ENCODE measurements at regions not wholly inside any gene's neighbourhood (a gene's known extent, or its start where the extent isn't known, plus 50 kb on each side); places are given as distances from the start of the nearest gene placed in this dataset.

GRCh38 chr10:101285519-101286070 is 56.3 kb upstream of the LBX1 start:
- DNase-seq = no peak
- ChIA-PET POLR2A (no interaction called here), CTCF (interaction anchor here (0.6 to 12.5 kb wide), 7 partner anchors 8 to 75 kb away, joined by 3 to 87 read pairs (median 4); no protein-coding TSS in a partner anchor)
- H3K27me3 ChIP-seq (replicated peaks in 2 of 5; ENCODE audit: control insufficient read depth in 4 of 5, insufficient read depth in 5 of 5, low read length in 4 of 5) = peaks cover 13 to 87% (median 58%) of the 10 kb centered on the region in 5 experiments
- no peaks in the 10 kb centered on the region for H3K36me3 ChIP-seq (ENCODE audit: control insufficient read depth in 4 of 4, insufficient read depth in 4 of 4, low read length in 3 of 4)
- WGBS (ENCODE audit: insufficient coverage) = 15% methylated on average over 4 of the region's 15 CpGs
- no peak overlapping the region for H3K27ac ChIP-seq (ENCODE audit: insufficient read depth in 1 of 2, low read depth in 1 of 2, low read length in 2 of 2, poor library complexity in 1 of 2, severe bottlenecking in 2 of 2)
- H3K9me3 ChIP-seq (ENCODE audit: control extremely low read depth in 1 of 5, control insufficient read depth in 4 of 5, insufficient read depth in 2 of 5, low read depth in 1 of 5, low read length in 4 of 5) = no peaks in the 10 kb centered on the region
- H3K4me3 ChIP-seq (ENCODE audit: control insufficient read depth in 1 of 7, extremely low read depth in 1 of 7, insufficient read depth in 4 of 7, low read depth in 2 of 7, low read length in 6 of 7) = no peak overlapping the region
- peaks cover 0 to 7% (median 5%) of the 10 kb centered on the region in 4 experiments for H3K4me1 ChIP-seq (ENCODE audit: control extremely low read depth in 1 of 4, control insufficient read depth in 4 of 4, insufficient read depth in 4 of 4, low read length in 3 of 4)

DNA sequence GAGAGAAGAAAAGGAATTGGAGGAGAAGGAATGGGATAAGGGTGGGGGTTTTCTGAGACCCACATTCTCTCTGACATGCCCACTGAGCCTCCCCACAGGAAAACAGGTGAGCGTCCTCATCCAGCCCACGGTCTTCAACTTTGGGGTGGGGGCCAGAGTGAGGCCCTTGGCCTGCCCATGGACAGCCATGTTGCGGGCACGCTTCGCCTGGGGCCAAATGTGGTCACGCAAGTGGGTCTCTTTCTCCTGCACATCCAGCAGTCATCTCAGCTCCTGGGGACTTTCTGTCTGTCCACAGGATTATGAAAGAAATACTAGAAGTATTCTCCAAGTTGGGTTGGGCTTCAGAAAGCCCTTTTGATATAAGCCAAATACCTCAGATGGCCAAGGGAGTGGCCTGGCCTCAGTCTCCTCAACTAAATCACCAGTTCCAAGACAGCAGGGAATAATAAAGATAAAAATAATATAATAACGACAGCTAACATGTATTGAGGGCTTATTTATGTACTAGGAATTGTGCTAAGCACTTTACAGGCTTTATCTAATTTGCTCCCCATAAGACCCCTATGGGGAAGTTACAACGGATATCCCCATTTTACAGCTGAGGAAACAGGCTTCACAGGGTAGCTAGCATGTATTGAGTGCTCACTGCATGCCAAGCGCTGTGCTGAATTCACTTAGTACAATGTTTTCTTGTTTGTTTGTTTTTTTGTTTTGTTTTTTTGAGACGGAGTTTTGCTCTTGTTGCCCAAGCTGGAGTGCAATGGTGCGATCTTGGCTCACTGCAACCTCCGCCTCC is 57.2 kb upstream of the LBX1 start:
- no peaks in the 10 kb centered on the region for H3K36me3 ChIP-seq (ENCODE audit: control insufficient read depth in 4 of 4, insufficient read depth in 4 of 4, low read length in 3 of 4)
- H3K4me3 ChIP-seq (ENCODE audit: control insufficient read depth in 1 of 7, extremely low read depth in 1 of 7, insufficient read depth in 4 of 7, low read depth in 2 of 7, low read length in 6 of 7) = no peak overlapping the region
- peaks cover 0 to 12% (median 8%) of the 10 kb centered on the region in 4 experiments for H3K4me1 ChIP-seq (ENCODE audit: control extremely low read depth in 1 of 4, control insufficient read depth in 4 of 4, insufficient read depth in 4 of 4, low read length in 3 of 4)
- no peak overlapping the region for H3K27ac ChIP-seq (ENCODE audit: insufficient read depth in 1 of 2, low read depth in 1 of 2, low read length in 2 of 2, poor library complexity in 1 of 2, severe bottlenecking in 2 of 2)
- peaks cover 19 to 96% (median 62%) of the 10 kb centered on the region in 5 experiments for H3K27me3 ChIP-seq (replicated peaks in 2 of 5; ENCODE audit: control insufficient read depth in 4 of 5, insufficient read depth in 5 of 5, low read length in 4 of 5)
- DNase-seq = no peak
- no peaks in the 10 kb centered on the region for H3K9me3 ChIP-seq (ENCODE audit: control extremely low read depth in 1 of 5, control insufficient read depth in 4 of 5, insufficient read depth in 2 of 5, low read depth in 1 of 5, low read length in 4 of 5)
- ChIA-PET CTCF (interaction anchor here (0.6 to 12.5 kb wide), 7 partner anchors 8 to 157 kb away, joined by 3 to 87 read pairs (median 3); no protein-coding TSS in a partner anchor), POLR2A (no interaction called here)
- WGBS (ENCODE audit: insufficient coverage) = 18% methylated on average over 6 of the region's 12 CpGs

- ChIA-PET CTCF (interaction anchor here (0.9 to 12.5 kb wide), 10 partner anchors 10 to 157 kb away, joined by 3 to 87 read pairs (median 4); no protein-coding TSS in a partner anchor), POLR2A (no interaction called here)
- WGBS (ENCODE audit: insufficient coverage) = 26% methylated on average over 12 of the region's 18 CpGs
- Histone ChIP-seq H3K27ac (ENCODE audit: insufficient read depth in 1 of 2, low read depth in 1 of 2, low read length in 2 of 2, poor library complexity in 1 of 2, severe bottlenecking in 2 of 2) (no peak overlapping the region), H3K4me1 (ENCODE audit: control extremely low read depth in 1 of 4, control insufficient read depth in 4 of 4, insufficient read depth in 4 of 4, low read length in 3 of 4) (peaks cover 0 to 21% (median 17%) of the 10 kb centered on the region in 4 experiments), H3K4me3 (ENCODE audit: control insufficient read depth in 1 of 7, extremely low read depth in 1 of 7, insufficient read depth in 4 of 7, low read depth in 2 of 7, low read length in 6 of 7) (no peak overlapping the region), H3K9me3 (ENCODE audit: control extremely low read depth in 1 of 5, control insufficient read depth in 4 of 5, insufficient read depth in 2 of 5, low read depth in 1 of 5, low read length in 4 of 5) (no peaks in the 10 kb centered on the region), H3K36me3 (ENCODE audit: control insufficient read depth in 4 of 4, insufficient read depth in 4 of 4, low read length in 3 of 4) (no peaks in the 10 kb centered on the region), H3K27me3 (replicated peaks in 2 of 5; ENCODE audit: control insufficient read depth in 4 of 5, insufficient read depth in 5 of 5, low read length in 4 of 5) (peaks cover 19 to 100% (median 59%) of the 10 kb centered on the region in 5 experiments)
- no peak for DNase-seq
Observed at GRCh38 chr10:101287183-101287996, 58.1 kb upstream of the LBX1 start.

GRCh38 chr10:101287997-101288635 is 58.9 kb upstream of the LBX1 start:
- POLR2A ChIA-PET = no interaction called here
- CTCF ChIA-PET = interaction anchor here (0.9 to 12.5 kb wide), 12 partner anchors 9 to 283 kb away, joined by 3 to 87 read pairs (median 4); no protein-coding TSS in a partner anchor
- Histone ChIP-seq H3K27ac (ENCODE audit: insufficient read depth in 1 of 2, low read depth in 1 of 2, low read length in 2 of 2, poor library complexity in 1 of 2, severe bottlenecking in 2 of 2) (no peak overlapping the region), H3K9me3 (ENCODE audit: control extremely low read depth in 1 of 5, control insufficient read depth in 4 of 5, insufficient read depth in 2 of 5, low read depth in 1 of 5, low read length in 4 of 5) (no peaks in the 10 kb centered on the region), H3K4me1 (ENCODE audit: control extremely low read depth in 1 of 4, control insufficient read depth in 4 of 4, insufficient read depth in 4 of 4, low read length in 3 of 4) (peaks cover 0 to 27% (median 22%) of the 10 kb centered on the region in 4 experiments), H3K36me3 (ENCODE audit: control insufficient read depth in 4 of 4, insufficient read depth in 4 of 4, low read length in 3 of 4) (no peaks in the 10 kb centered on the region), H3K4me3 (ENCODE audit: control insufficient read depth in 1 of 7, extremely low read depth in 1 of 7, insufficient read depth in 4 of 7, low read depth in 2 of 7, low read length in 6 of 7) (no peak overlapping the region), H3K27me3 (replicated peaks in 2 of 5; ENCODE audit: control insufficient read depth in 4 of 5, insufficient read depth in 5 of 5, low read length in 4 of 5) (peaks cover 20 to 100% (median 54%) of the 10 kb centered on the region in 5 experiments)
- no peak for DNase-seq
- WGBS (ENCODE audit: insufficient coverage) = 38% methylated on average over 3 of the region's 6 CpGs

- CTCF ChIA-PET = interaction anchor here (0.6 to 12.5 kb wide), 17 partner anchors 9 to 292 kb away, joined by 3 to 87 read pairs (median 5); no protein-coding TSS in a partner anchor
- Histone ChIP-seq H3K9me3 (ENCODE audit: control extremely low read depth in 1 of 5, control insufficient read depth in 4 of 5, insufficient read depth in 2 of 5, low read depth in 1 of 5, low read length in 4 of 5) (no peaks in the 10 kb centered on the region), H3K27ac (ENCODE audit: insufficient read depth in 1 of 2, low read depth in 1 of 2, low read length in 2 of 2, poor library complexity in 1 of 2, severe bottlenecking in 2 of 2) (no peak overlapping the region), H3K4me3 (ENCODE audit: control insufficient read depth in 1 of 7, extremely low read depth in 1 of 7, insufficient read depth in 4 of 7, low read depth in 2 of 7, low read length in 6 of 7) (no peak overlapping the region), H3K36me3 (ENCODE audit: control insufficient read depth in 4 of 4, insufficient read depth in 4 of 4, low read length in 3 of 4) (no peaks in the 10 kb centered on the region), H3K27me3 (replicated peaks in 2 of 5; ENCODE audit: control insufficient read depth in 4 of 5, insufficient read depth in 5 of 5, low read length in 4 of 5) (peaks cover 20 to 100% (median 56%) of the 10 kb centered on the region in 5 experiments), H3K4me1 (ENCODE audit: control extremely low read depth in 1 of 4, control insufficient read depth in 4 of 4, insufficient read depth in 4 of 4, low read length in 3 of 4) (peaks cover 0 to 21% (median 17%) of the 10 kb centered on the region in 4 experiments)
- no peak for DNase-seq
- POLR2A ChIA-PET = no interaction called here
- WGBS (ENCODE audit: insufficient coverage) = 86% methylated on average over 2 of the region's 3 CpGs
Observed at GRCh38 chr10:101289541-101289940, 60.3 kb upstream of the LBX1 start.

GRCh38 chr10:101290431-101290830 is 61.2 kb upstream of the LBX1 start:
- no peak overlapping the region for H3K27ac ChIP-seq (ENCODE audit: insufficient read depth in 1 of 2, low read depth in 1 of 2, low read length in 2 of 2, poor library complexity in 1 of 2, severe bottlenecking in 2 of 2)
- H3K9me3 ChIP-seq (ENCODE audit: control extremely low read depth in 1 of 5, control insufficient read depth in 4 of 5, insufficient read depth in 2 of 5, low read depth in 1 of 5, low read length in 4 of 5) = no peaks in the 10 kb centered on the region
- peaks cover 20 to 100% (median 51%) of the 10 kb centered on the region in 5 experiments for H3K27me3 ChIP-seq (replicated peaks in 2 of 5; ENCODE audit: control insufficient read depth in 4 of 5, insufficient read depth in 5 of 5, low read length in 4 of 5)
- ChIA-PET POLR2A (interaction anchor here (0.6 kb wide), 1 partner anchor 169 kb away, joined by 4 read pairs; no protein-coding TSS in a partner anchor), CTCF (interaction anchor here (0.9 to 12.5 kb wide), 16 partner anchors 12 to 291 kb away, joined by 3 to 87 read pairs (median 5); no protein-coding TSS in a partner anchor)
- peaks cover 0 to 20% (median 16%) of the 10 kb centered on the region in 4 experiments for H3K4me1 ChIP-seq (ENCODE audit: control extremely low read depth in 1 of 4, control insufficient read depth in 4 of 4, insufficient read depth in 4 of 4, low read length in 3 of 4)
- WGBS (ENCODE audit: insufficient coverage) = 38% methylated on average over 7 of the region's 10 CpGs
- H3K36me3 ChIP-seq (ENCODE audit: control insufficient read depth in 4 of 4, insufficient read depth in 4 of 4, low read length in 3 of 4) = no peaks in the 10 kb centered on the region
- H3K4me3 ChIP-seq (ENCODE audit: control insufficient read depth in 1 of 7, extremely low read depth in 1 of 7, insufficient read depth in 4 of 7, low read depth in 2 of 7, low read length in 6 of 7) = no peak overlapping the region
- DNase-seq = no peak

Measured in common myeloid progenitor, CD34-positive (primary cell).